C4-2B (cell line): ENCODE measurements at regions not wholly inside any gene's neighbourhood (a gene's known extent, or its start where the extent isn't known, plus 50 kb on each side); places are given as distances from the start of the nearest gene placed in this dataset.

Experiments
- ZFX ChIP-seq: fragments of 450-650 bp; IDR thresholded peaks from 2 replicates; pipeline ENCODE4 v1.6.1; 2017
- TF ChIP-seq, protein P1 (sequence below): fragments of 450-650 bp; conservative IDR thresholded peaks from 2 replicates; pipeline ENCODE4 v1.5.1; 2017; ENCODE audit warnings: mild to moderate bottlenecking

- TF ChIP-seq, protein P1, sequence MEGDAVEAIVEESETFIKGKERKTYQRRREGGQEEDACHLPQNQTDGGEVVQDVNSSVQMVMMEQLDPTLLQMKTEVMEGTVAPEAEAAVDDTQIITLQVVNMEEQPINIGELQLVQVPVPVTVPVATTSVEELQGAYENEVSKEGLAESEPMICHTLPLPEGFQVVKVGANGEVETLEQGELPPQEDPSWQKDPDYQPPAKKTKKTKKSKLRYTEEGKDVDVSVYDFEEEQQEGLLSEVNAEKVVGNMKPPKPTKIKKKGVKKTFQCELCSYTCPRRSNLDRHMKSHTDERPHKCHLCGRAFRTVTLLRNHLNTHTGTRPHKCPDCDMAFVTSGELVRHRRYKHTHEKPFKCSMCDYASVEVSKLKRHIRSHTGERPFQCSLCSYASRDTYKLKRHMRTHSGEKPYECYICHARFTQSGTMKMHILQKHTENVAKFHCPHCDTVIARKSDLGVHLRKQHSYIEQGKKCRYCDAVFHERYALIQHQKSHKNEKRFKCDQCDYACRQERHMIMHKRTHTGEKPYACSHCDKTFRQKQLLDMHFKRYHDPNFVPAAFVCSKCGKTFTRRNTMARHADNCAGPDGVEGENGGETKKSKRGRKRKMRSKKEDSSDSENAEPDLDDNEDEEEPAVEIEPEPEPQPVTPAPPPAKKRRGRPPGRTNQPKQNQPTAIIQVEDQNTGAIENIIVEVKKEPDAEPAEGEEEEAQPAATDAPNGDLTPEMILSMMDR, result peak; percentile 30
- TF ChIP-seq ZFX, result no peak
Measured at GRCh38 chr10:21159669-21160068, 262.6 kb upstream of the NEBL start.
